HG03565 (cell line): ENCODE measurements at regions not wholly inside any gene's neighbourhood (a gene's known extent, or its start where the extent isn't known, plus 50 kb on each side); places are given as distances from the start of the nearest gene placed in this dataset.

Source experiments
- ATAC-seq: cut with Tn5 transposase; IDR thresholded peaks from one replicate; pipeline ENCODE4 v1.9.1; 2021; ENCODE audit warnings: mild to moderate bottlenecking, moderate library complexity; ENCODE audit not compliant: unreplicated experiment

- no peak for ATAC-seq
Observed at GRCh38 chr4:177687117-177687516, 244.9 kb upstream of the AGA start.

- no peak for ATAC-seq
Observed at GRCh38 chr4:177692907-177693306, 250.7 kb upstream of the AGA start.

GRCh38 chr4:177696438-177696966 is 254.3 kb upstream of the AGA start:
- ATAC-seq, result no peak

- ATAC-seq, result no peak
Observed at GRCh38 chr4:177699365-177700213, 257.4 kb upstream of the AGA start.

GRCh38 chr4:177706916-177707315 is 264.7 kb upstream of the AGA start:
- no peak for ATAC-seq

GRCh38 chr4:177713454-177713853 is 271.2 kb upstream of the AGA start:
- no peak for ATAC-seq

- no peak for ATAC-seq
Observed at GRCh38 chr4:177717407-177717806, 275.2 kb upstream of the AGA start.

- ATAC-seq, result no peak
Observed at GRCh38 chr4:177718514-177718913, 276.3 kb upstream of the AGA start.

- ATAC-seq, result no peak
Observed at GRCh38 chr4:177726111-177726510, 283.9 kb upstream of the AGA start.

- no peak for ATAC-seq
Observed at GRCh38 chr4:177728361-177729152, 286.3 kb upstream of the AGA start.

- no peak for ATAC-seq
Observed at GRCh38 chr4:177729681-177730080, 287.4 kb upstream of the AGA start.

GRCh38 chr4:177737387-177737940 is 295.2 kb upstream of the AGA start:
- peak; percentile 39 for ATAC-seq

GRCh38 chr4:177740563-177740962 is 298.3 kb upstream of the AGA start:
- ATAC-seq, result peak; percentile 93

- ATAC-seq, result no peak
Observed at GRCh38 chr4:177759729-177760128, 317.5 kb upstream of the AGA start.

- no peak for ATAC-seq
Observed at GRCh38 chr4:177761692-177762091, 319.5 kb upstream of the AGA start.

- ATAC-seq, result no peak
Observed at GRCh38 chr4:177769155-177769554, 326.9 kb upstream of the AGA start.

GRCh38 chr4:177770776-177771175 is 328.5 kb upstream of the AGA start:
- no peak for ATAC-seq

GRCh38 chr4:177771645-177772044 is 329.4 kb upstream of the AGA start:
- no peak for ATAC-seq

GRCh38 chr4:177778623-177779022 is 336.4 kb upstream of the AGA start:
- peak; percentile 80 for ATAC-seq

GRCh38 chr4:177785000-177785399 is 342.8 kb upstream of the AGA start:
- ATAC-seq, result no peak

GRCh38 chr4:177789610-177790009 is 347.4 kb upstream of the AGA start:
- no peak for ATAC-seq

- no peak for ATAC-seq
Observed at GRCh38 chr4:177791188-177791587, 349.0 kb upstream of the AGA start.
